ENCODE measurements at regions not wholly inside any gene's neighbourhood (a gene's known extent, or its start where the extent isn't known, plus 50 kb on each side); places are given as distances from the start of the nearest gene placed in this dataset.

DNA sequence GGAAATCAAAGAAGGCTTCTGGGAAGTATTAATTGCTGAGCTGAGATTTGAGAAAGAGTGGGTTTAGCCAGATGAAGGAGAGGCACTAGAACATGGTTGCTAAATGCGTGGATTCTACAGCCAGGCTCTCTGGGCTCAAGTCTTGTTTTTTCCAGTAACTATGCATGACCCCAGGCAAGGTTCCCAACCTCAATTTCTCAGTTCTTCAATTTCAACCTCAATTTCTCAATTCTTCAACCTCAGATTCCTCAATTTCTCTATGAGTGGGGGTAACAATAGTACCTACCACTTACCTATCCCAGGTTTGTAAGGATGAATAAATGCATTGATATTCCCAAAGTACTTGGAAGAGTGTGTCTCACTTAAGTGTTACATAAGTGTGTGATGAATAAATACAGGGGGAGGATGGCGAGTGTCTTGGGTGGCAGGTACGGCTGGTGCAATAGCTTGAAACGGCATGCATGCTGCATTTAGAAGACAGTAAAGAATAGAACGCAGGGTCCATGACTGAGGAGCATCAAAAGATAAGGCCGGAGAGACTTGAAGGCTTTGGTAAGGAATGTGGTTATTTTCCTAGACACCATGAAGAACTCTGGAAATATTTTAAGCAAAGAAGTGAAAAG lies 149.1 kb upstream of the ATP2B1 start:
- no peak for DNase-seq (ENCODE audit: low read depth in 4 of 4, low spot score in 3 of 4)

DNA sequence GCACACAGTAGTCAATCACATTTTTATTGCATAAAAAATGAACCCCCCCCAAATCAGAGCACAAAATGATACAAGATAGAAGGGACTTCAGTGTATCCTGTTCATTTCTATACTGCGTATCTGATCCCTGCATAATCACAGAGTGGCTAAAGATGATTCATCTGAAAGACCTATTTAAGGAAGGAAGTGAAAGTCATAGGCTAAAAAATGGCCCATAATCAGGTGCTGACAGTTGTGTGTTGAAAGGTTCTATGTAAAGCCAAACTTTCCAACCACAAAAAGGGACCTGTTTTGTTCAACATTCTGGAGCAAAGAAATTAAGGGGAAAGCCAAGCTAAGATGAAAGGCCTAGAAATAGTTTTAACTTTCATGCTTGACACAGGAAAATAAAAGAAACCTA lies 147.8 kb upstream of the ATP2B1 start:
- DNase-seq (ENCODE audit: low read depth in 4 of 4, low spot score in 3 of 4): no peak

DNA sequence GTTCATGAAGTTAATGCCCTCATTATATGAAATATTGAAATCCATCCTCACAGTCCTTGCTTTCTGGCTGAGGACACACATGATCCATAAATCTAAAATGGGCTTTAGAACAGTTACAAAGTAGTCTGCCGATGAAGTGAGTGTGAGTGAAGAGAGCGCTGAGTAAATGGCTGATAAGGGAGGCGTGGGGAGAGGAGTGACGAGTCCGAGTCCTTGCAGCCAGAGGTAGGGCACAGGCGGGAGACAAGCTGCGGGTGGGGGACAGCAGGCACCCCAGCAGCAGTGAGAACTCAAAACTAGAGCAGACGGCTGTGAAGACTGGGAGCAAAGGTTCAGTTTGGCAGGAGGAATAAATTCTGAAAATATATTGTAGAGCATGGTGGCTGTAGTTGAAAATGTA lies 140.1 kb upstream of the ATP2B1 start:
- DNase-seq (ENCODE audit: low read depth in 4 of 4, low spot score in 3 of 4): no peak

DNA sequence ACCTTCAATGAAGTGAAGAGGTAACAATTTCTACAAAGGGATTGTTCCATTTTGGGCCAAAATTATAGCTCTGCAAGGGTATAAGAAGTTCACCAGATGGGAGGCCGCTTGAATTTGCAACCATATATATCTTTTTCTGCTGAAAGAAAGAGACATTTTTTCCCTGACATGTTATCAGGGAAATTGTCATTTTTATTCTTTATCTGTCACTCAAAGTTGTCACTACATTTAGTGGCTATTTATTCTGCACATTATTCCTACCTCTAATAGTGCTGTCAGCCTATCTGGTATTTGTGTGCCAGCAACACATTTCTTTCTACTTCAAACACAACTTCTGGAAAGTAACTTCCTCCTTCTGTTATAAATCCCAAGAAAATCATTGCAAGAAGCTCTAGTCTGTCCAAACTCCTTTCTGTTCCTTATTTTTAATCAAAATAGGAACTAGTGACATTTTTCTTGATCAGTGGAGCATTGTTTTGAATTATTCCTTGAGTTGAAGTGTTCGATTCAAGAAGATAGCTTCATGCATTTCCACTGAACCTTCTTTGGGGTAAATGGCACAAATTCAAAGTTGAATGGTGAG lies 137.9 kb upstream of the ATP2B1 start:
- no peak for DNase-seq (ENCODE audit: low read depth in 4 of 4, low spot score in 3 of 4)

DNA sequence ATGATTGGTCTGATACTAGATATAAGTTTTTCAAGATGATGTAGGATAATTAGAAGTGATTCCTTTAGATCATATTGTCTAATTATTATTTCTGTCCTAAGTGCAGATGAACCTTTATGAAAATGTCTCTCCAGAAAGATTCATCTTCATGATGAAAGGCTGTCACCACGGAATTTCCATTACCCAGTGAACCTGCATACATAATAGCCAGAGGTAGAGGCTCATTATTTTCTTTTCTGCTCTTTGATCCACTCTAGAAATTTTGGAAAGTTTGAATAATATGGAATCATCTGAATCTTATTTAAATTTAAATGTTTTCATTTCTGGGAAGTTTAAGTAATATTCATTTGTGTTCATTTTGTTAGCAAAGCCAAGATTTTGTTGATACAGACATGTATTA lies 137.1 kb upstream of the ATP2B1 start:
- DNase-seq (ENCODE audit: low read depth in 4 of 4, low spot score in 3 of 4): no peak

DNA sequence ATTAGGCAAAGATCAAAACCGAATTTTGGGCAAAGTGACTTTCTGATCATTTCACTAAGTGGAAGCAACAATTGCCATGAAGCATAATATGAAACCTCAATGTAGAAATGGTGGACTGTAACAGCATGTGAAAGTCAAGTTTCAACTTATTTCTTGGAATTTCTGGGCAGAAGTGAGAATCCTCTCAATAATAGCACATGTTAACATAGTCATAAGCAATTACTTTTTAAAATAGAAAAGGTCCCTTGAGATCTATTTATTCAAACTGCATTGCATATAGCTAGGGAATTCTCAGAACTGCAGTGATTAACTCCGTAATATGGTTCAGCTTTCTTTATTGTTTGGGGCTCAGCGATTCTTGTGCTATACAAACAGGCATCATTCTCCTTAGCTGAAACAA lies 136.7 kb upstream of the ATP2B1 start:
- no peak for DNase-seq (ENCODE audit: low read depth in 4 of 4, low spot score in 3 of 4)

DNA sequence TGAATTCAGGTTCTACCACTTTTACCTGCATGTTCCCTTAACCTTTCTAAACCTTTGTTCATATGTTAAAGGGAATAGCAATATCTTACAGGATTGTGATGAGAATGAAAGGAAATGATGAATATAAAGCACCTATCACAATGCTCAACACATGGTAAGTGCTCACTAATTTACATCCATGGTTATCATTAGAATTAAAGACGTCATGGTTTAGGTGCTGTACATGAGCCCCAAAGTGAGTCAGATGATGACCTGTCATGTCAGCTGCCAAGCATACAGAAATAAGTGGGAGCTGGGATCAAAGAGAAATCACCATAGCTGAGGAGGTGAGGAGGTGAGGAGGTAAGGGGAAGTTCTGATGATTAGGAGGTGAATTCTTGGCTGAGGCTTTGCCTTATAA lies 135.9 kb upstream of the ATP2B1 start:
- no peak for DNase-seq (ENCODE audit: low read depth in 4 of 4, low spot score in 3 of 4)

DNA sequence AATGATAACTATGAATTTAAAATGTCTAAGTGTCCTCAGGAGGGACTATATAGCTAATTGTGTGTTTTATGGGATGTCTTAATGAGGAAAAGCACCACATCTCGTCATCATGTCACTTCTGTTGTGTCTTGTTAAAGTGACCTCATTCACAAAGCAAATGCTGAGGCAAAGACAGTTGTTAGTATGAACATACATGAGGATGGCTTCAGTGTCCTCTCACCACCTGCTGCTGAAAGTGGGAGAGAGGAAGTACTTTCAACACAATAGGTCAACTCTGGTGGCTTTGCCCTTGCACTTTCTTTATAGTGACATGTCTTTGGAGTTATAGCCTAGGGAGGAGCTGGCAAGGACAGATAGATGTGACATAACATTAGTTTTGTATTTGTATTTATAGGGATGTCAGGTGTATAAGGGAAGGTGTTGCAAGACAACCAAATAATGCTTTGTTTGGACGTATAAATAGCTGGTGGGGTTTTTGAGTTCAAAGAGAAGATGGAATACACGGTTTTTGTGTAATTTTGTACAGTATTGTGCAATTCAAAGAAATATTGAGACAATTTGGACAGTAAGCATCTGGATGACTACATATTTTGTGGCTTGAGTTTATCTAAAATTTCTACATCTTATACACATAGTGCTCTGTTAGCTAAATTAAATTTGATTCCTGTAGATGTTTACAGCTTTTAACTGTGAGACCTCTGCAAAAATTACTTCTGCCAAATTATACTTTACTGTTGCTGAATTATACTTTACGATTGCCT lies 131.7 kb upstream of the ATP2B1 start:
- DNase-seq (ENCODE audit: low read depth in 4 of 4, low spot score in 3 of 4): no peak

DNA sequence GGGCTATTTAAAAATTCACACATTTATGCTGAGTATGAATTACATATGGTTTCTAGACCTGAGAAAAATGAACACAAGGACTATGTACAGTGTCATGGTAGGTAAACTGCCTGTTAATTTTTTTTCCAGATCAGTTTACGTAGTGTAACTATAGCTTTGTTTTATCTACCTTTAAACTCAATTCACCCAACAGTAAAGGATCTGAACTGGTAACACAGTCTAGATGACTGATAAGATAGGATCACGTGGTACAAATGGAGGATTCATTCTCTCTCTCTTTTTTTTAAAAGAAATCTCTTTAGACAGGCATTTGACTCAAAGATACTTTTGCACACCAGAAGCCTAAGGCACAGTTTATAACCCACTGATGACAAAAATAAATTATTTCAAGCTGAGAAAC lies 130.8 kb upstream of the ATP2B1 start:
- no peak for DNase-seq (ENCODE audit: low read depth in 4 of 4, low spot score in 3 of 4)

DNA sequence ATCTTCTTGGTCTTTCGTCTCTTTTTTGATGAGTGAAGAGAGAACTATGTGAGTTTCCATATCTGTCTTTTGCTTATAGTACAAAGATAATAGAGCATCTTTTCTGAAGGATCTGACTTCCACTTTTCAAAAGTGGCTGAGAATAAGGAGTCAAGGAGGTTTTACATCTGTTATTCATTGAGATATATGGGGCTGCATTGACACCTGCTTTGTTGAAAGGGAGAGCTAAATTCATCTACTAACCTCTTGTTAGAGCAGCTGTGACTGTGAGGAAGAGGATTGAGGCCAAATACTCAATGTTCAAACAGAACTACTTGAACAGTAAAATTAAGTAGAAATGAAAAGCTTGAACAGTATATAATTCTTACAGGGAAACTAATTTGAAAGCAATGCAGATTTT lies 130.2 kb upstream of the ATP2B1 start:
- DNase-seq (ENCODE audit: low read depth in 4 of 4, low spot score in 3 of 4): no peak

DNA sequence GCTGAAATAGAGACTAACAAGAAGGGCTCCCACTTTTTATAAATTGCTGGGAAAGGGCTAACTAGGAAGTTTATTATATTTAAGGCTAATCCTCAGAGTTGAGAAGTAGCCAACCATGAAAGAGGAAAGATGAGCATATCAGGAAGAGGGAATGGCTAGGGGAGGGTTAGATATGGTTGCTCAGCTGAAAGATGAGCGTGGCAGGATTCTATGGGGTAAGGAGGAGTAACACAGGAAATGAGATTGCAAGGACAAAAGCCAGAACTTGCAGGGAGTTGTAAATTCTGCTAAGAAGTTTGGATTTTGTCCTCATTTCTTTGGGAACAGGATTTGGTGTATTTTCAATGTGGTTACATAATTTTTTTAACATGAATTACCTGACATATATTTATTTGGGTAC lies 127.4 kb upstream of the ATP2B1 start:
- no peak for DNase-seq (ENCODE audit: low read depth in 4 of 4, low spot score in 3 of 4)

DNA sequence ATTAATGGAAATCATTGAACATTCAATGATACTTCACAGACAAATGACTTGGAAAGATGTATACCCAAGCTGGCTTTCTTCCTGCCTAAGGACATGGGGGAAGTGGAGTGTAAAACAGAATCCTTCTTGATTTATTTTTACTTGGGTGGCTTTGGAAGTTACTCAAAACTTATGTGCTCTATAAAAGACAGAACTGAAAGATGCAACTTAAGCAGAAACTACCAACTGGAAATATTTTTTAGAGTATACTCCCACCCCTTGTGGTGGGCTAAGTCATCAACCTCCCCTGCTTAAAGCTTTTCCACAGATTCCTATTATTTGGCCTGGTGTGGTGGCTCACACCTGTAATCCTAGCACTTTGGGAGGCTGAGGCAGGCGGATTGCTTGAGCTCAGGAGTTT lies 126.0 kb upstream of the ATP2B1 start:
- no peak for DNase-seq (ENCODE audit: low read depth in 4 of 4, low spot score in 3 of 4)

DNA sequence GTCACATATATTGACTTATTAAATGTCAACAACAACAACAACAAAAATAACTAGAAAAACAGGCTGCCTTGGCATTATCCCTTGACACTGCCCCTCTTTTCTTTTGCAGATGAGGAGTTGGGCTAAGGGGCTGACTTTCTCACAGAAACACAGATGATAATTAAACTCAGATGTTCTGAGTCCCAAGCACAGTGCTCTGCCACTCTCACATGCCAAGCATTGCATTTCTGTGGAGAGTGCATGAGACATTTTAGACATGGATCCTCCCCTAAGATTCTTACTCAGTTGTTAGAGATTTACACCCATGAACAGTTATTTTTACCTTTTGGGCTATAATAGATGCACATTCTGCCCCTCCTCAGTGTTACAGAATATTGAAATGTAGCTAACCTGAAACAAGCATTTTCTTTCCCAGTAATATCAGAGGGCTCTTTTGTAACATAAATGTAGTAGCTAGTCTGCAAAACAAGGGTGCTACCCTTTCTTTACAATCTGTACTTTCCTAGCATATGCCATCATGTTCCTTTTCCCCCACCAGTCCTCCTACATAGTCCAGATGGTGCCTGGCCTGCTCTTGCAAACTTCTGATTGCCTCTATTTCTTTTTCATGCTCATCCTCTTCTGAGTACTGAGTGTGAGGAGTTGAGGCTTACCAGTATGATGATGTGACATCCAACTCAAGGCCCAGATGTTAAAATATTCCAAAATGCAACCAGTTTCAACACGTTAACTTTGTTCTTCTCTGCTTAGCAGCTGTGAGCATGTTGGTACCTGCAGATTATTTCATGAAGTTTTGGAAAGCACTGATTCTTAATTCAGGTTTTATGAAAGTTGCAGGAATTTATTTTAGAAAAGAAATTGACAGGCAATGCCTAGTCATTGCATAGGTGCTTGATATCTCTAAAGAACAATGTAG lies 125.0 kb upstream of the ATP2B1 start:
- no peak for DNase-seq (ENCODE audit: low read depth in 4 of 4, low spot score in 3 of 4)

DNA sequence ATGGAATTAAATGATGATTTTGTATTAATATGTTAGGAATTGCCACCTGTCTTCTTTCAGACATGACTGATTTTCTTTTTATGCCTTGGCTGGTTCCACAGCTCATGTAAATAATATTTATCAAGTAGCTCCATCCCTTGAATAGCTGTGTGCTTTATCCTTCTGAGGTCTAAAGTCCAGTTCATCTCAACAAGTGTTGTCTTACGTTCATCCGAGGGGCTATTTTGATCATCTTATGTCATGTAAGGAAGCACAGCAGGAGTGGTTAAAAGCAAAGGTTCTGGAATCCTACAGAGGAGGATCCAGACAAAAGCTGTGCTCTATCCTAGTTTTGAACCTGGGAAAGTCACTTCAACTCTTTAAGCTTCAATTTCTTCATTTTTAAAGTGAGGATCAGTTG lies 123.7 kb upstream of the ATP2B1 start:
- no peak for DNase-seq (ENCODE audit: low read depth in 4 of 4, low spot score in 3 of 4)

DNA sequence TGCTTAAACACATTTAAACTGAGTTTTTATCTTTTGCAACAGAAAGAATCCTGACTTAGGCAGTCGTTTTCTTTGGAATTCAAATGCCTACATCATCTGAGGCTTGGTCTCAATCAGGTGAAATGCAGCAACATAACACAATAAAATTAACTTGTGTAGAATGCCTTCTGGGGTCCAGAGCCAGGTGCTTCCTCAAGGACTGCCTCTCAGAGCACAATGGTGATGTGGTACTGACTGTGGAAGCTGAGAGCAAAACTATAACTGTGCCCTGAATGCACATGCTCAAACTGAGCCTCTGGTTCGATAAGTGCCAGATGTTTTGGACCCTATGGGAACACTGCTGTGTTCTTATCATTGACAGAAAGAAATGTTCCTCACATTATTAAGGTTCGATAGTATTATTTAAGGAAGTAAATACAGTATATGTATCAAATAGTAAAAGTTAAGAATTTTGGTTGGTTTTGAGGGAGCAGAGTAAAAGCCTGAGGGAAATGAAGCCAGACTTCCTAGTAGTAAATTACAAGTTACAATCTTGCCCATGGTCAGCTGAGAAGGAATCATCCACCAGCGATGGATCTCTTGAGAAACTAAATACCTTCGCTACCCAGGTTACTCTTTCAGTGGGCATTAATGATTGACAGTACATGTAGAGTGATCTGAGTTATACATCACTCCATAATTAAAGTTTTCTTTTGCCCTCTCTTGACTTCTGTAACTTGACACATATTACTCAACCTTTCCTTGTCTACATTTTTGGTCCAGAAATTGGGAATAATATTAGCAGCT lies 122.9 kb upstream of the ATP2B1 start:
- no peak for DNase-seq (ENCODE audit: low read depth in 4 of 4, low spot score in 3 of 4)

DNA sequence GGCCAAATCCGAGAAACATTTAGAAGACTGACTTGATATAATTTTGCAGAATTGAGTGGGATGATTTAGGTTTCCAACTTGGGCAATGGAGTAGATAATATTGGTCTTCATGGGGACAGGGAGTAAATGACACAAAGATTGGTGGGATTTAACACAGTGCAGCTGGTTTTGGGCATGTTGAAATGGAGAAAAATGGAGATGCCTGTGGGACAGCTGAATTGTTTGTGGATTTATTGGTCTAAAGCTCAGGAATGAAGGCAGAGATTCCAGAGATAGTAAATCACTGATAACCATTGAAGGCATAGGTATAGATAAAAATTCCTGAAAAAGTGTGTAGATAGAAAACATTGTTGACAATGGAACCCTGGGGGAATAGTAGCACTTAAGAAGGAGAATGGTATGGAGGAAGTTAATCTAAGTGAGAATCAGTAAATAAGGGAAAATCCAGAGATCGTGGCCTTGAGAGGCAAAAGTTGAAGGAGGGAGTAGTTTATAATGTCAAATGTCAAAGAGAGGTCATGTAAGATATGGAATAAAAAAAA lies 120.9 kb upstream of the ATP2B1 start:
- DNase-seq (ENCODE audit: low read depth in 4 of 4, low spot score in 3 of 4): no peak

DNA sequence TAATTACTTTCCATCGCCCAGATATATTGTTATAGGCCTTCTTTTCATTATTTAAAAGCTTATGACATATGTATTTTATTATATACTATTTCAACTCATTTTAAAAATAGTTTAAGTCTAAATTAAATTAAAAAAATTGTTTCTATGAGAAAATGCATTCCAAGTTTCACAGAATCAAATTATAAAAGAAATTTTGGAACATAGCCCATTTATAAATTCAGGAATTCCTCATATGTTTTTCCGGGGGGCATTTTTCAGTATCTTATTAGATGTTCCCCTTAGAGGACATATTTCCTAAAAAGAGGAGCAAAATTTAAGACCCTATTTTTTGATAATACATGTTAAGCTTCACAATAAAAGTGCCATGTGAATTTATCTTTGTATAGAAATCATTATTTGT lies 119.9 kb upstream of the ATP2B1 start:
- no peak for DNase-seq (ENCODE audit: low read depth in 4 of 4, low spot score in 3 of 4)

DNA sequence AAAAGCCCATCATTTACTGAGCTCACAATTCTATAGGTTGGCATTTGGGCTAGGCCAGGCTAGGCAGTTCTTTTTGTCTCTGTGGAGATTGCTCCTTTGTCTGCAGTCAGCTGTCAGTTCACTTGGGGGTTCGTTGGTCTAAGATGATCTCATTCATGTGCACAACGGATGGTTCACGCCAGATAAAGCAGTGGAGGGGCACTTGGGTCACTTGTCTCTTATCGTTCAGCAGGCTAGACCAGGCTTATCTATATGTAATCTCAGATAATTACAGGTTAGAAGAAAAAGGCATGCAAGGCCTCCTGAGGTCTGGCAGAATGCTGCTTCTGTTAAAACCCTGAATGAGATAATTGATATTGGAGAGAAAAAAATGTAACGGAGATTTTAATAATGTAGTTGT lies 119.0 kb upstream of the ATP2B1 start:
- DNase-seq (ENCODE audit: low read depth in 4 of 4, low spot score in 3 of 4): no peak

DNA sequence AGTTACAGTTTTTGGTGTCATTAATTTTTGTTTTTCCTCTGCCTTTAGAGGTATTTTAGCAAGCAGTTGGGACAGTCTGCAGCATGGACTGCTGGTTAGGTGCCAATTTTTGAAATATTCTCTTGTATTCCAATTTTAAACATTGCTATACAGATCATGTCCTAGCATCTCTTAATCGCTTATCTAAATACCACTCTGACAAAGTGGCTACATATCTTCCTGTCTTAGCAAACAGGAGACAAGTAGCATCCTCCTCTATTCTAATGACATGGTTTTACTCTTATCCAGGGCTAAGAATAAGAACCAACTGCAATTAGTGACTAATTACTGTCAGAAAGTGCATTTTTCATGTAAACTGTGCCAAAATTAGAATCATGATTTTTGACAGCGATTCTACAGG lies 117.8 kb upstream of the ATP2B1 start:
- DNase-seq (ENCODE audit: low read depth in 4 of 4, low spot score in 3 of 4): no peak
